Astrocyte (in vitro differentiated cells and primary cell): ENCODE measurements at regions not wholly inside any gene's neighbourhood (a gene's known extent, or its start where the extent isn't known, plus 50 kb on each side); places are given as distances from the start of the nearest gene placed in this dataset.

ENCODE experiments used
- DNase-seq: peaks from one replicate; pipeline ENCODE4 v3.0.0-alpha.2; 2010; ENCODE audit warnings: low read depth
- FAIRE-seq: peaks from 2 replicates; lab custom pipeline; 2011; peaks lifted over from hg19 to GRCh38; lab: Jason Lieb, UNC
- H2AFZ ChIP-seq: 2 replicates; pipeline ENCODE4 v1.6.0; 2012; ENCODE audit warnings: low read depth, low read length, inconsistent platforms
- H3K27ac ChIP-seq: 2 replicates; pipeline ENCODE4 v1.5.1; 2011; ENCODE audit warnings: low read depth, low read length, inconsistent platforms
- H3K27me3 ChIP-seq: 2 replicates; pipeline ENCODE4 v1.6.0; 2011; ENCODE audit warnings: low read length, inconsistent platforms; ENCODE audit not compliant: insufficient read depth
- H3K36me3 ChIP-seq: 2 replicates; pipeline ENCODE4 v1.5.1; 2011; ENCODE audit warnings: low read length, inconsistent platforms; ENCODE audit not compliant: insufficient read depth
- H3K4me1 ChIP-seq: 2 replicates; pipeline ENCODE4 v1.5.1; 2011; ENCODE audit warnings: low read length, inconsistent platforms; ENCODE audit not compliant: insufficient read depth
- H3K4me2 ChIP-seq: 2 replicates; pipeline ENCODE4 v1.6.0; 2012; ENCODE audit warnings: low read length, inconsistent platforms
- H3K4me3 ChIP-seq: 2 replicates; pipeline ENCODE4 v1.5.1; 2011; ENCODE audit warnings: low read depth, mild to moderate bottlenecking, low read length, inconsistent platforms; ENCODE audit not compliant: insufficient read depth
- H3K79me2 ChIP-seq: 2 replicates; pipeline ENCODE4 v1.6.0; 2012; ENCODE audit warnings: mild to moderate bottlenecking, low read length, inconsistent platforms; ENCODE audit not compliant: insufficient read depth
- H3K9ac ChIP-seq: 2 replicates; pipeline ENCODE4 v1.6.0; 2012; ENCODE audit warnings: mild to moderate bottlenecking, low read length, inconsistent platforms
- H3K9me3 ChIP-seq: 2 replicates; pipeline ENCODE4 v1.5.1; 2012; ENCODE audit warnings: low read depth, mild to moderate bottlenecking, low read length, inconsistent platforms; ENCODE audit not compliant: insufficient read depth
- H4K20me1 ChIP-seq: 2 replicates; pipeline ENCODE4 v1.6.0; 2012; ENCODE audit warnings: low read length, inconsistent platforms; ENCODE audit not compliant: insufficient read depth
- H3K27ac Mint-ChIP-seq: one replicate; pipeline ENCODE4 v1.8.0; 2021; ENCODE audit warnings: mild to moderate bottlenecking, mixed read lengths; ENCODE audit not compliant: unreplicated experiment
- H3K27me3 Mint-ChIP-seq: one replicate; pipeline ENCODE4 v1.8.0; 2021; ENCODE audit warnings: low read depth, mixed read lengths; ENCODE audit not compliant: unreplicated experiment
- H3K36me3 Mint-ChIP-seq: one replicate; pipeline ENCODE4 v1.8.0; 2021; ENCODE audit warnings: low read depth, mixed read lengths; ENCODE audit not compliant: unreplicated experiment
- H3K4me1 Mint-ChIP-seq: one replicate; pipeline ENCODE4 v1.8.0; 2021; ENCODE audit warnings: low read depth, mixed read lengths; ENCODE audit not compliant: unreplicated experiment
- H3K4me3 Mint-ChIP-seq: one replicate; pipeline ENCODE4 v1.8.0; 2021; ENCODE audit warnings: mild to moderate bottlenecking, moderate library complexity, mixed read lengths; ENCODE audit not compliant: unreplicated experiment
- H3K9me3 Mint-ChIP-seq: one replicate; pipeline ENCODE4 v1.8.0; 2021; ENCODE audit warnings: mild to moderate bottlenecking, mixed read lengths; ENCODE audit not compliant: unreplicated experiment
- CTCF ChIP-seq: IDR thresholded peaks from 2 replicates; pipeline ENCODE4 v1.5.1; 2011; ENCODE audit warnings: low read depth, mild to moderate bottlenecking, inconsistent platforms, low read length, moderate library complexity; ENCODE audit not compliant: insufficient read depth
- EZH2 ChIP-seq: IDR thresholded peaks from 2 replicates; pipeline ENCODE4 v1.6.1; 2012; ENCODE audit warnings: mild to moderate bottlenecking, low read length, inconsistent platforms; ENCODE audit not compliant: insufficient read depth

- no peak overlapping the region for H3K9ac ChIP-seq
- H3K27me3 Mint-ChIP-seq, result peaks cover 7% of the 10 kb centered on the region
- no peak for FAIRE-seq
Observed at GRCh38 chr9:99513441-99514112, 291.5 kb downstream of the SEC61B start.

DNA sequence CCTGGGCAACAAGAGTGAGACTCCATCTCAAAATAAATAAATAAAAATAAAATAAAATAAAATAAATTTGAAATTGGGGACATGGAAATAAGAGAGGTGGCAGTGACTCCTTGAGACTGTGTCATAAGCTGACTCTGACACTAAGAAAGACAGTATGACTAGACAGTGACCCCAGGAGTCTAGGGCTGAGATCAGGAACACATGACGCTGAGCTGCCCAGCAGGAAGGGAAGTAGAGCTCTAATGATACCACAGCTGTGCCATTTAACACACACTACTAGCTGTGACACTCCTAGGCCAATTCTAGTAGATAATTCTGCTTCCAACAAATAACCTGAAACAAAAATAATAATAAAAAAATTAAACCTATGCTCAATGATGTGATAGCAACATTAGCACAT, 293.0 kb downstream of the SEC61B start:
- FAIRE-seq (no peak), DNase-seq (no peak)
- Mint-ChIP-seq H3K9me3 (no peaks in the 10 kb centered on the region), H3K36me3 (no peaks in the 10 kb centered on the region), H3K4me3 (no peak overlapping the region), H3K27ac (no peak overlapping the region), H3K27me3 (peaks cover 5% of the 10 kb centered on the region), H3K4me1 (no peaks in the 10 kb centered on the region)
- Histone ChIP-seq H3K27ac (no peak overlapping the region), H3K4me2 (no peak overlapping the region), H3K4me1 (no peaks in the 10 kb centered on the region), H2AFZ (no peak overlapping the region), H3K36me3 (no peaks in the 10 kb centered on the region), H3K9ac (no peak overlapping the region), H4K20me1 (no peaks in the 10 kb centered on the region), H3K4me3 (no peak overlapping the region), H3K9me3 (no peaks in the 10 kb centered on the region), H3K79me2 (no peaks in the 10 kb centered on the region), H3K27me3 (no peaks in the 10 kb centered on the region)
- TF ChIP-seq EZH2, result no peak
- no peak for TF ChIP-seq CTCF

More at GRCh38 chr9:99513441-99514112, 291.5 kb downstream of the SEC61B start:
- Mint-ChIP-seq H3K4me3 (no peak overlapping the region), H3K9me3 (no peaks in the 10 kb centered on the region), H3K27ac (no peak overlapping the region), H3K36me3 (no peaks in the 10 kb centered on the region), H3K4me1 (no peaks in the 10 kb centered on the region)
- H3K27me3 ChIP-seq, result no peaks in the 10 kb centered on the region
- no peaks in the 10 kb centered on the region for H3K9me3 ChIP-seq
- H3K36me3 ChIP-seq, result no peaks in the 10 kb centered on the region
- no peaks in the 10 kb centered on the region for H3K4me1 ChIP-seq
- H2AFZ ChIP-seq, result no peak overlapping the region
- H4K20me1 ChIP-seq, result no peaks in the 10 kb centered on the region
- no peak for DNase-seq
- H3K4me3 ChIP-seq, result no peak overlapping the region
- H3K27ac ChIP-seq, result no peak overlapping the region
- H3K79me2 ChIP-seq, result no peaks in the 10 kb centered on the region
- no peak for TF ChIP-seq CTCF
- TF ChIP-seq EZH2, result no peak
- no peak overlapping the region for H3K4me2 ChIP-seq

DNA sequence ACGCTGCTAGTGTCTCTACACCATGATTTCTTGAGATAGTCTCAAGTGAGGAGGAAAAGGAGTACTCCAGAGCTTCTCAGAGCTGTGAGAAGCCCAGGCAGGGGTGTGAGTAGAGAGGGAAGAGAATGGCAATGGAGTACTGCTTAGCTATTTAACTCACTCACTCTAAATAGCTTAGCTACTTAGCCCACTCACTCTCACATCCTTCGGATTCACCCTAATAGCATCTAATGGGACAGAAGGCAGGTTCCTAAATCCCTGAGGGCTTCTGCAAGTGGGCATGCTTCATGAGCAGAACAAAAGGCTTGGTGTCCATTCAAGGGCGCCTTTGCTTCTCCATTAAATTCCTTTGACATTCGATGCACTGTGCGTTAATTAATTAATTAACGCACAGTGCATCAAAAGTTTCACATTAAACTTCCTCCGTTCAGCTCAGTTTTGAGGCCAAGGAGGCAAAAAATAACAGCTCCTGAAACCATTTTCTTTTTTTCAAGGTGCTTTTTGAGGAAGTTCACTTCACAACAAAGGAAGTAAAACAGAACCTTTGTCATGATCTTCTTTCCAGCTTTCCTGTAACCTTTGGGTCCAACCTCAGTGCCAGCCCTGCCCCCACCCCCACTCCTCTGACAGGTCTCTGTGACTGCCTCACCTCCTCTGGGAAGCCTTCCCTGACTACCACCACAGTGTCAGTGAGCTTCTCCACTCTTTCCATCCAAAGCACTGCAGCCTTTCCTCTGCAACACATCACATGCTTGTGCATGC, 294.0 kb downstream of the SEC61B start:
- Mint-ChIP-seq H3K9me3 (no peaks in the 10 kb centered on the region), H3K36me3 (no peaks in the 10 kb centered on the region), H3K4me1 (no peaks in the 10 kb centered on the region), H3K27ac (no peak overlapping the region), H3K4me3 (no peak overlapping the region), H3K27me3 (peaks cover 5% of the 10 kb centered on the region)
- H3K4me1 ChIP-seq, result no peaks in the 10 kb centered on the region
- H3K9ac ChIP-seq, result no peak overlapping the region
- DNase-seq, result no peak
- TF ChIP-seq CTCF (no peak), EZH2 (no peak)
- no peaks in the 10 kb centered on the region for H3K27me3 ChIP-seq
- H4K20me1 ChIP-seq, result no peaks in the 10 kb centered on the region
- no peak overlapping the region for H3K4me3 ChIP-seq
- FAIRE-seq, result no peak
- no peak overlapping the region for H2AFZ ChIP-seq
- H3K27ac ChIP-seq, result no peak overlapping the region
- no peak overlapping the region for H3K4me2 ChIP-seq
- H3K9me3 ChIP-seq, result no peaks in the 10 kb centered on the region
- no peaks in the 10 kb centered on the region for H3K36me3 ChIP-seq
- H3K79me2 ChIP-seq, result no peaks in the 10 kb centered on the region
